Hypothalamus (tissue), 51 donors: ENCODE measurements at regions not wholly inside any gene's neighbourhood (a gene's known extent, or its start where the extent isn't known, plus 50 kb on each side); places are given as distances from the start of the nearest gene placed in this dataset.
A peak's percentile ranks its signal among the peaks of the same experiment; 100 is the strongest.

Experiments used
- DNase-seq, 51 donors: peaks; one replicate each; lab custom pipeline; 2025; lab: John Stamatoyannopoulos, UW

- no peak for DNase-seq
These were observed 552.1 kb downstream of the TFEC start for GRCh38 chr7:115478426-115478825.

- DNase-seq = no peak
These were observed 553.3 kb downstream of the TFEC start for GRCh38 chr7:115477193-115477651.

DNA sequence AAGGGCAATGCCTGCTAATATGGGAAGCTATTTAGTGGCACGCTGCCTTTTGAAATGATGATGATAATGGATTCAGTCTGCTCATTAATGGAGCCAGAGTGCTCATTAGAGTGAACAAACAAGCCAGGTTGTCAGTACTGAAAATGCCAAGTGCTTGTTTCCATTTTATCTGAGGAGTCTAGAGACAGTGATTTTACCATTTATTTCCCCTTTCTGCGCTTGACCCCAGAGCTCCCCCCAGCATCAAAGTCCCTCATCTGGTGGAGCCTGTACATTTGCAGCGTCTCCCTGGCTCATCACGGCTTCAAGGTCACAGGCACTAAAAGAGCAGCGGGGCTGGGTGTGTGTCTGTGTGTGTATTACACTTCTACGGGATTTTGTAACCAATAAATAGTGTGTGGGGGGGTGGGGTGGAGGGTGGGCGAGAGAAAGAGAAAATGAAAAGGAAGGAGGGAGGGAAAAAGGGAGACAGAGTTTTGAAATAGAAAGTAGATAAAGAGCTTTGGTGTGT, 553.8 kb downstream of the TFEC start:
- DNase-seq = no peak

GRCh38 chr7:115475761-115476385, 554.0 kb downstream of the MDFIC start:
- peak in 3 of 51 donors; percentile 1 to 61 (median 7) for DNase-seq

- no peak for DNase-seq
These were observed 553.3 kb downstream of the MDFIC start for GRCh38 chr7:115475206-115475605.

GRCh38 chr7:115474137-115474536, 552.2 kb downstream of the MDFIC start:
- no peak for DNase-seq

DNA sequence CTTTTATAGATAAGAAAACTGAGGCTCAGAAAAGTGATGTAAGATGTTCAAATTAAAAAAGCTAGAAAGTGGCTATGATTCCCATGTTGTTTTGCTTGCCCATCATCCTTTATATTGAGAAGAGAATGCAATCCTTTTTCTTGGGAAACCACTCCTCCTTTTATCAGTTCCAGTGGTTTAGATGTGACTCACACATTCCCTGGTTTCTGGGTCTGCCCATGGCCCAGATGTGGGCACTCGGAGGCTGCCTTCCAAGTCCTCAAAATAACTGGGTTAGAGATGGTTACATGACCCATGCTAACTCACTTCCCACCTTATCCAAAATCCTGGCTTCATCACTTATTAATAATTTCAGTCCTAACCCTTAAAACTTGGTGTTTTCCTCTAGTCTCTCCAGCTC, 550.0 kb downstream of the MDFIC start:
- DNase-seq = no peak

GRCh38 chr7:115462301-115463015, 540.6 kb downstream of the MDFIC start:
- no peak for DNase-seq

DNA sequence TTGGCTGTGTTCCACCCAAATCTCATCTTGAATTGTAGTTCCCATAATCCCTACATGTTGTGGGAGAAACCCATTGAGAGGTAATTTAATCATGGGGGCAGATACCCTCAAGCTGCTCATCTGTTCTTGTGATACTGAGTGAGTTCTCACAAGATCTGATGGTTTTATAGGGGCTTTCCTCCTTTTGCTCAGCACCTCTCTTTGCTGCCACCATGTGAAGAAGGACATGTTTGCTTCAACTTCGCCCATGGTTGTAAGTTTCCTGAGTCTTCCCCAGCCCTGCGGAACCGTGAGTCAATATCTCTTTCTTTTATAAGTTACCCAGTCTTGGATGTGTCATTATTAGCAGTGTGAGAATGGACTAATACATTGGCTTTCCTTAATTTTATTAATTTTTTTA, 527.8 kb downstream of the MDFIC start:
- no peak for DNase-seq

GRCh38 chr7:115447495-115447894, 525.6 kb downstream of the MDFIC start:
- no peak for DNase-seq

DNA sequence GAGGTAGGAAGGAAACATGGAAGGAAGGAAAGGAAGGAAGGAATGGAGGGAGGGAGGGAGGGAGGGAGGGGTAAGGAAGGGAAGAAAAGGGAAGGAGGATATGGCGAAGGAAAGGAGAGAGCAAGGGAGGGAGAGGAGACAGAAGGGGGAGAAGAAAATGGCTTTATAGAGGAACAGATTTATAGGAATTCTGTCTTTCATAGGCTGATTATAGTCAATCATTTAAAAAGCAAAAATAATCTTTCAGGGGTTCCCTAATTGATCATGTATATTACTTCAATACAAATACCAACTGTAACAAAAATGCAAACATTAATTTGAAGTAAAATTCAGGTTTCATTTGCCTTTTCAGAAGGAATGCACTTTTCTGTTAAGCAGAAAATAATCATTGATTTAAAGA, 519.1 kb downstream of the MDFIC start:
- no peak for DNase-seq

- no peak for DNase-seq
These were observed 513.3 kb downstream of the MDFIC start for GRCh38 chr7:115435178-115435577.

DNA sequence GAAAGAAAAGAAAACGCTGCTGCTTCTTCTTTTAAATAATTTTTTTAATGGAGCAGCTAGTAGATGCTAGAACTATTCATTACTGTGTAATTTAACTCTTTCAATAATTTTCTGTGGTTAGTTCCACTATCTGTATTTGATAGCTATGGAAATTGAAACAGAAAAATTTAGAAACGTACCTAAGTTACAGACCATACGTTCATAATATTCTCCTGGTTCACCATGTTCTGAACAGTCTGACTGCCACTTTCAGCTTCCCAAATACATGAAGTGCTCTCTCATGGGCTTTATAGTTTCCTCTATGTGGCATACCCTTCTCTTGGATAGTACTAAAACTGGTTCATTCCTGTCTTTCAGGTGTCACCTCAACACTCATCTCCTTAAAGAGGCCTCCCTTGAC, 508.0 kb downstream of the MDFIC start:
- no peak for DNase-seq

DNA sequence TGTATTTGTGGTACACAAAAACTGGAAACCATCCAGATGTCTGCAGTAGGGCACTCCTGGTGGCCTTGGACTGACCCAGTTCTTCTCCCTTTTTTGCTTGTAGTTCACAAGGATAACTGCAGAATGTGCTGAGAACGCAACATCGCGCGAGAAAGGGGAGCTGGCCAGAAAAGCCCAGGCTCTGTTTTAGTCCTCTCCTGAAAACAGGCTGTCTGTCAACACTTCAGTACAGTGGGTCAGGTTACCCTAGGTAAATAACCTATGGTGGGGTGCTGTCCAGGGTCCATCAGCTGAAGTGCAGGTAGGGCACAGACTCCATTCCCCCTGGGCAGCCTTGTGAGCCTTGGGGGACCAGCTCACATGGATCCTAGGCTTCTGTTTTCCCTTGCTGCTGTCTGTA, 495.8 kb downstream of the MDFIC start:
- no peak for DNase-seq

- no peak for DNase-seq
These were observed 489.2 kb downstream of the MDFIC start for GRCh38 chr7:115410972-115411686.

GRCh38 chr7:115410434-115410820, 488.5 kb downstream of the MDFIC start:
- DNase-seq = no peak

- no peak for DNase-seq
These were observed 488.0 kb downstream of the MDFIC start for GRCh38 chr7:115409682-115410433.

GRCh38 chr7:115406219-115406618, 484.3 kb downstream of the MDFIC start:
- no peak for DNase-seq

GRCh38 chr7:115387137-115387536, 465.2 kb downstream of the MDFIC start:
- DNase-seq = no peak

- no peak for DNase-seq
These were observed 457.4 kb downstream of the MDFIC start for GRCh38 chr7:115379321-115379720.

- no peak for DNase-seq
These were observed 447.1 kb downstream of the MDFIC start for GRCh38 chr7:115368998-115369397.
